Loucy (cell line): ENCODE measurements at regions not wholly inside any gene's neighbourhood (a gene's known extent, or its start where the extent isn't known, plus 50 kb on each side); places are given as distances from the start of the nearest gene placed in this dataset.

Source experiments
- H2AFZ ChIP-seq: fragments of 200-600 bp; sonication (generic); 2 replicates; pipeline ENCODE4 v1.6.0; 2016; ENCODE audit warnings: antibody characterized with exemption, mild to moderate bottlenecking, low read length, moderate library complexity
- H3F3A ChIP-seq: fragments of 200-600 bp; 2 replicates; pipeline ENCODE4 v1.6.0; 2016; ENCODE audit warnings: antibody characterized with exemption, low read depth, mild to moderate bottlenecking
- H3K27me3 ChIP-seq: fragments of 200-600 bp; sonication (generic); 2 replicates; pipeline ENCODE4 v1.6.1; 2014; ENCODE audit warnings: low read length, mild to moderate bottlenecking; ENCODE audit not compliant: insufficient read depth, poor library complexity, severe bottlenecking
- H3K36me3 ChIP-seq: fragments of 200-600 bp; sonication (generic); 2 replicates; pipeline ENCODE4 v1.6.1; 2016; ENCODE audit warnings: low read length; ENCODE audit not compliant: insufficient read depth
- H3K4me1 ChIP-seq: fragments of 200-600 bp; sonication (generic); 2 replicates; pipeline ENCODE4 v1.5.1; 2014; ENCODE audit warnings: low read length, mild to moderate bottlenecking; ENCODE audit not compliant: insufficient read depth, poor library complexity, severe bottlenecking
- H3K4me2 ChIP-seq: fragments of 200-600 bp; sonication (generic); 2 replicates; pipeline ENCODE4 v1.6.0; 2014; ENCODE audit warnings: antibody characterized with exemption, low read length, low read depth, mild to moderate bottlenecking; ENCODE audit not compliant: poor library complexity, severe bottlenecking
- H3K4me3 ChIP-seq: fragments of 200-600 bp; sonication (generic); 2 replicates; pipeline ENCODE4 v1.5.1; 2014; ENCODE audit warnings: low read length, mild to moderate bottlenecking, mixed read lengths; ENCODE audit not compliant: poor library complexity, severe bottlenecking
- H3K79me2 ChIP-seq: fragments of 200-600 bp; sonication (generic); 2 replicates; pipeline ENCODE4 v1.6.1; 2014; ENCODE audit warnings: low read length; ENCODE audit not compliant: insufficient read depth
- H3K9ac ChIP-seq: fragments of 200-600 bp; sonication (generic); 2 replicates; pipeline ENCODE4 v1.6.0; 2014; ENCODE audit warnings: mild to moderate bottlenecking, low read depth, low read length, moderate library complexity; ENCODE audit not compliant: poor library complexity, severe bottlenecking
- H3K9me2 ChIP-seq: fragments of 200-600 bp; sonication (generic); replicated peaks from 2 replicates; pipeline ENCODE4 v1.6.1; 2016; ENCODE audit warnings: low read depth, low read length, mixed read lengths
- H3K9me3 ChIP-seq: fragments of 200-600 bp; sonication (generic); 2 replicates; pipeline ENCODE4 v1.6.1; 2014; ENCODE audit warnings: mild to moderate bottlenecking, antibody characterized with exemption, low read length, low read depth; ENCODE audit not compliant: insufficient read depth
- H4K20me1 ChIP-seq: fragments of 200-600 bp; sonication (generic); 2 replicates; pipeline ENCODE4 v1.6.0; 2014; ENCODE audit warnings: antibody characterized with exemption, low read length, mild to moderate bottlenecking; ENCODE audit not compliant: insufficient read depth, poor library complexity, severe bottlenecking
- CTCF ChIP-seq: fragments of 200-600 bp; sonication (generic); conservative IDR thresholded peaks from 2 replicates; pipeline ENCODE4 v1.5.1; 2014; ENCODE audit warnings: mild to moderate bottlenecking, antibody characterized with exemption, low read length
- EZH2phosphoT487 ChIP-seq: fragments of 200-600 bp; IDR thresholded peaks from 2 replicates; pipeline ENCODE4 v1.6.1; 2018; ENCODE audit warnings: antibody characterized with exemption, mild to moderate bottlenecking, moderate library complexity, borderline replicate concordance

GRCh38 chr3:73867524-73867923 lies 242.8 kb upstream of the PDZRN3 start:
- no peaks in the 10 kb centered on the region for H3K9me2 ChIP-seq
- no peak overlapping the region for H2AFZ ChIP-seq
- no peak overlapping the region for H3K4me2 ChIP-seq
- no peak overlapping the region for H3K4me3 ChIP-seq
- no peaks in the 10 kb centered on the region for H3K27me3 ChIP-seq
- H3K9ac ChIP-seq: no peak overlapping the region
- no peaks in the 10 kb centered on the region for H3K4me1 ChIP-seq
- no peaks in the 10 kb centered on the region for H3K9me3 ChIP-seq
- H3K79me2 ChIP-seq: no peaks in the 10 kb centered on the region
- TF ChIP-seq EZH2phosphoT487 (no peak), CTCF (no peak)
- H4K20me1 ChIP-seq: no peaks in the 10 kb centered on the region
- H3K36me3 ChIP-seq: no peaks in the 10 kb centered on the region
- H3F3A ChIP-seq: no peaks in the 10 kb centered on the region

- H3K27me3 ChIP-seq: no peaks in the 10 kb centered on the region
- no peak overlapping the region for H3K4me3 ChIP-seq
- no peak overlapping the region for H2AFZ ChIP-seq
- H4K20me1 ChIP-seq: no peaks in the 10 kb centered on the region
- H3K36me3 ChIP-seq: no peaks in the 10 kb centered on the region
- H3K9ac ChIP-seq: no peak overlapping the region
- no peaks in the 10 kb centered on the region for H3K9me3 ChIP-seq
- no peak overlapping the region for H3K4me2 ChIP-seq
- TF ChIP-seq CTCF: no peak
- TF ChIP-seq EZH2phosphoT487: no peak
- H3K9me2 ChIP-seq: no peaks in the 10 kb centered on the region
- no peaks in the 10 kb centered on the region for H3K4me1 ChIP-seq
- no peaks in the 10 kb centered on the region for H3K79me2 ChIP-seq
- H3F3A ChIP-seq: no peaks in the 10 kb centered on the region
Measured at GRCh38 chr3:73866846-73867245, 242.1 kb upstream of the PDZRN3 start.

- H4K20me1 ChIP-seq: no peaks in the 10 kb centered on the region
- H2AFZ ChIP-seq: no peak overlapping the region
- H3K79me2 ChIP-seq: no peaks in the 10 kb centered on the region
- no peaks in the 10 kb centered on the region for H3K9me3 ChIP-seq
- H3K27me3 ChIP-seq: no peaks in the 10 kb centered on the region
- H3K4me1 ChIP-seq: no peaks in the 10 kb centered on the region
- no peak for TF ChIP-seq CTCF
- no peak for TF ChIP-seq EZH2phosphoT487
- no peak overlapping the region for H3K9ac ChIP-seq
- H3K9me2 ChIP-seq: no peaks in the 10 kb centered on the region
- H3K4me3 ChIP-seq: no peak overlapping the region
- H3K4me2 ChIP-seq: no peak overlapping the region
- no peaks in the 10 kb centered on the region for H3F3A ChIP-seq
- no peaks in the 10 kb centered on the region for H3K36me3 ChIP-seq
Measured at GRCh38 chr3:73863546-73864079, 238.9 kb upstream of the PDZRN3 start.
